ENCODE measurements at regions not wholly inside any gene's neighbourhood (a gene's known extent, or its start where the extent isn't known, plus 50 kb on each side); places are given as distances from the start of the nearest gene placed in this dataset.

- no peaks in the 10 kb centered on the region for H3K27me3 Mint-ChIP-seq
- ATAC-seq (ENCODE audit: poor library complexity) = no peak
These were observed 561.6 kb downstream of the PLA2G4A start for GRCh38 chr1:187390215-187390818.

DNA sequence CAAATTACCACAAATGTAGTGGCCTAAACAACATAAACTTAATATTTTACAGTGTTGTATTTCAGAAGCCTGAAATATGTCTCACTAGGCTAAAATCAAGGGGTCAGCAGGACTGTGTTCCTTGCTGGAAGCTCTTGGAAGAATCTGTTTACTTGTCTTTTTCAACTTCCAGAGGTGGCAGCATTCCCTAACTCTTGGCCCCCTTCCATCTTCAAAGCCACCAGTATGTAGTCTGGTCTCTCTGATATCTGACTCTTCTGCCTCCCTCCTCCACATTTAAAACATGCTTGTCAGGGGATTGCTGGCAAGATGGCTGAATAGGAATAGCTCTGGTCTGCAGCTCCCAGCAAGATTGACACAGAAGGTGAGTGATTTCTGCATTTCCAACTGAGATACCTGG is 567.5 kb downstream of the PLA2G4A start:
- no peak for DNase-seq
- Mint-ChIP-seq H3K27me3 (no peaks in the 10 kb centered on the region), H3K9me3 (peaks cover 7% of the 10 kb centered on the region), H3K4me3 (no peak overlapping the region), H3K36me3 (ENCODE audit: low read depth) (no peaks in the 10 kb centered on the region), H3K27ac (no peak overlapping the region), H3K4me1 (ENCODE audit: low read depth) (no peaks in the 10 kb centered on the region)
- intact Hi-C loops (cut with DNase I, micrococcal nuclease) = no loop called here
- peaks cover 0 to 14% of the 10 kb centered on the region in 2 experiments for H3K9me3 ChIP-seq (ENCODE audit: control insufficient read depth in 1 of 2, insufficient read depth in 1 of 2, low read length in 2 of 2)
- H3K27me3 ChIP-seq (ENCODE audit: control insufficient read depth in 1 of 2, insufficient read depth in 2 of 2, low read length in 2 of 2) = no peaks in the 10 kb centered on the region
- no peak for ATAC-seq (ENCODE audit: poor library complexity)
- no peak for TF ChIP-seq CTCF (IDR thresholded peaks at IDR 0.05)
- CTCF ChIA-PET = no interaction called here
- no peaks in the 10 kb centered on the region for H3K4me1 ChIP-seq (ENCODE audit: insufficient read depth, low read length)
- H3K4me3 ChIP-seq (ENCODE audit: low read length) = no peak overlapping the region
- no peaks in the 10 kb centered on the region for H3K36me3 ChIP-seq (ENCODE audit: insufficient read depth, low read length)
- no peak overlapping the region for H3K27ac ChIP-seq (ENCODE audit: low read depth in 1 of 2, low read length in 2 of 2)
- POLR2A ChIA-PET = no interaction called here

More at GRCh38 chr1:187390215-187390818, 561.6 kb downstream of the PLA2G4A start:
- Mint-ChIP-seq H3K4me3 (no peak overlapping the region), H3K27ac (no peak overlapping the region), H3K9me3 (peaks cover 5% of the 10 kb centered on the region), H3K4me1 (ENCODE audit: low read depth) (no peaks in the 10 kb centered on the region), H3K36me3 (ENCODE audit: low read depth) (no peaks in the 10 kb centered on the region)
- no peak overlapping the region for H3K27ac ChIP-seq (ENCODE audit: low read depth in 1 of 2, low read length in 2 of 2)
- H3K27me3 ChIP-seq (ENCODE audit: control insufficient read depth in 1 of 2, insufficient read depth in 2 of 2, low read length in 2 of 2) = no peaks in the 10 kb centered on the region
- H3K9me3 ChIP-seq (ENCODE audit: control insufficient read depth in 1 of 2, insufficient read depth in 1 of 2, low read length in 2 of 2) = peaks cover 0 to 3% of the 10 kb centered on the region in 2 experiments
- H3K4me1 ChIP-seq (ENCODE audit: insufficient read depth, low read length) = no peaks in the 10 kb centered on the region
- H3K4me3 ChIP-seq (ENCODE audit: low read length) = no peak overlapping the region
- no peaks in the 10 kb centered on the region for H3K36me3 ChIP-seq (ENCODE audit: insufficient read depth, low read length)
- DNase-seq = no peak
- ChIA-PET CTCF (no interaction called here), POLR2A (no interaction called here)
- intact Hi-C loops (cut with DNase I, micrococcal nuclease) = no loop called here
- no peak for TF ChIP-seq CTCF (IDR thresholded peaks at IDR 0.05)

DNA sequence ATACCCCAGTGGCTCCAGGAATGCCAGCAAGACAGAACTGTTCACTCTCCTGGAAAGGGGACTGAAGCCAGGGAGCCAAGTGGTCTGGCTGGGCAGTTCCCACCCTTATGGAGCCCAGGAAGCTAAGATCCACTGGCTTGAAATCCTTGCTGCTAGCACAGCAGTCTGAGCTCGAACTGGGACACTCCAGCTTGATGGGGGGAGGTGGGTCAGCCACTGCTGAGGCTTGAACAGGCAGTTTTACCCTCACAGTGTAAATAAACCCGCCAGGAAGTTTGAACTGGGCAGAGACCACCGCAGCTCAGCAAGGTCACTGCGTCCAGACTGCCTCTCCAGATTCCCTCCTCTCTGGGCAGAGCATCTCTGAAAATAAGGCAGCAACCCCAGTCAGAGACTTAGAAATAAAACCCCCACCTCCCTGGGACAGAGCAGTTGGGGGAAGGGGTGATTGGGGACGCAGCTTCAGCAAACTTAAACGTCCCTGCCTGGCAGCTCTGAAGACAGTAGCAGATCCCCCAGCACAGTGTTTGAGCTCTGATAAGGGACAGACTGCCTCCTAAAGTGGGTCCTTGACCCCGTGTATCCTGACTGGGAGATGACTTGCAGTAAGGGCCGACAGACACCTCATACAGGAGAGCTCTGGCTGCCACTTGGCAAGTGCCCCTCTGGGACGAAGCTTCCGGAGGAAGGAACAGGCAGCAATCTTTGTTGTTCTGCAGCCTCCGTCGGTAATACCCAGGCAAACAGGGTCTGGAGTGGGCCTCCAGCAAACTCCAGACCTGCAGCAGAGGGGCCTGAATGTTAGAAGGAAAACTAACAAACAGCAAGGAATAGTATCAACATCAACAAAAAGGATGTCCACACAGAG is 568.4 kb downstream of the PLA2G4A start:
- Histone ChIP-seq H3K4me1 (ENCODE audit: insufficient read depth, low read length) (no peaks in the 10 kb centered on the region), H3K9me3 (ENCODE audit: control insufficient read depth in 1 of 2, insufficient read depth in 1 of 2, low read length in 2 of 2) (peaks cover 0 to 14% of the 10 kb centered on the region in 2 experiments), H3K27ac (ENCODE audit: low read depth in 1 of 2, low read length in 2 of 2) (no peak overlapping the region), H3K4me3 (ENCODE audit: low read length) (no peak overlapping the region), H3K27me3 (ENCODE audit: control insufficient read depth in 1 of 2, insufficient read depth in 2 of 2, low read length in 2 of 2) (no peaks in the 10 kb centered on the region), H3K36me3 (ENCODE audit: insufficient read depth, low read length) (no peaks in the 10 kb centered on the region)
- POLR2A ChIA-PET = no interaction called here
- Mint-ChIP-seq H3K4me1 (ENCODE audit: low read depth) (no peaks in the 10 kb centered on the region), H3K4me3 (no peak overlapping the region), H3K36me3 (ENCODE audit: low read depth) (no peaks in the 10 kb centered on the region), H3K27me3 (no peaks in the 10 kb centered on the region), H3K9me3 (peaks cover 7% of the 10 kb centered on the region), H3K27ac (no peak overlapping the region)
- intact Hi-C loops (cut with DNase I, micrococcal nuclease) = no loop called here
- TF ChIP-seq CTCF (IDR thresholded peaks at IDR 0.05) = no peak
- no peak for ATAC-seq (ENCODE audit: poor library complexity)
- DNase-seq = no peak
- CTCF ChIA-PET = no interaction called here
